Renal cortical epithelial cell (primary cell): ENCODE measurements at regions not wholly inside any gene's neighbourhood (a gene's known extent, or its start where the extent isn't known, plus 50 kb on each side); places are given as distances from the start of the nearest gene placed in this dataset.
A peak's percentile ranks its signal among the peaks of the same experiment; 100 is the strongest.

Source experiments
- DNase-seq: peaks from one replicate; pipeline ENCODE4 v3.0.0-alpha.2; 2011; ENCODE audit warnings: low read depth

DNA sequence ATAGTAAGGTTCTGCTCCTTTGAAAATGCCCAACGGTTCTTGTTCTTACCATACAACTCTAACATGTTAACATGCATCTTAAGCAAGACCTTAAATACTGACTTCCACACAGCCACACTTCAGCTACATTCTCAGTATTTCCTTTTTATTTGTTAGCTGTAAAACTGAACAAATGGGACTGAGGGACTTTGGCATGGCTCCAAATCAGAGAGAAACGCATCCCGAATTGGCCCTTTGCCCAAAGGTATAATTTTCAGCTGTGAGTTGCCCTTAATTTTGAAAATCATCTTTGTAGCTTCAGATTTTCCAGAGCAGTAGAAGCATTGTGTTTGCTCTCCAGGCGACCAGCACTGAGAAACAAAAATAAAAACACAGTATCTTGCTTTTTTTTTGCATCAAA lies 56.4 kb downstream of the NEUROD6 start:
- DNase-seq = no peak

- DNase-seq = no peak
Measured at GRCh38 chr7:31271641-31272405, 68.7 kb downstream of the NEUROD6 start.

- DNase-seq = no peak
Measured at GRCh38 chr7:31267486-31267885, 73.0 kb downstream of the NEUROD6 start.

DNA sequence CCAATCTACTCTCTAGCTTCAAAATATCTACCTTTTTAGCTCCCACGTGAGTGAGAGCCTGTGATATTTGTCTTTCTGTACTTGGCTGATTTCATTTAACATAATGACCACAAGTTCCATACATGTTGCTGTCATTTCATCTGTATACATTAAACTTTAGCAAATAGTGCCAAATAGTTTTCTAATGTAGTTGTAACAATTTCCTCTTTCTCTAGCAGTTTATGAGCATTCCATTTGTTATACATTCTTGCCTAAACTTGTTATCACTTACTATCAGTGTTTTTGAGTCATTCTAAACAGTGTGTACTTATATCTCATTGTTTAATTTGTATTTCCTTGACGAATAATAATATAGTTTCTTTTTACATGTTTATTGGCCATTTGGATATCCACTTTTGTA lies 77.2 kb downstream of the NEUROD6 start:
- DNase-seq = no peak

DNA sequence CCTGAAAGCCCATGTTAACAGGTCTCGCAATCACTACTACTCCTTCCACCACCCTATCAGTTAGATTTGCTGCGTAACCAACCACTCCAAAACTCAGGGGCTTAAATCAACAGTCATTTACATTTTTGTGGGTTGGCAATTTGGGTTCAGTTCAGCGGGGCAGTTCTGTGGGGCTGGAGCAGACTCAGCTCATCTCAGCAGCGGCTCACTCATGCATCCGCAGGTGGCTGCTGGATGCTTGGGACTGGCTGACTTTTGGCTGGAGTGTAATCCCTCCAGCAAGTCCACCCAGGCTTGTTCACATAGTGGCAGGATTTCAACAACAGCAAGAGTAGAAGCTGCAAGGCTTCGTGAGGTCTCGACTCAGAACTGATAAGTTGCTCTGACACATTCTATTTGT lies 79.2 kb downstream of the NEUROD6 start:
- DNase-seq = no peak

DNA sequence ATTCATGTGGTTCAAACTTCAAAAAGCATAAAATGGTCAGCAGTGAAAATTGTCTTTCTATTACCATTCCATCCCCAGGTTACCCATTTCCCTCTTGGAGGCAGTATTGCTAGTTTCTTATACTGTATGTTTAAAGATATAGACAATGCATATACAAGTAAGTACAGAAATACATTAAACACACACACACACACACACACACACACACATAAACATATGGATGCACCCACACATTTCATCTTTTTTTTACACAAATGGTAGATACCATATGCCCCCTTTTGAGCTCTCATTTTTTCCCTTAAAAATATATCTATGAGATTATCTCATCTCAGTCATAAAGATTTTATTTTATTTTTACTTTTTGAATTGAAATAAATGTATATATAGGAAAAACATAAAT lies 79.7 kb downstream of the NEUROD6 start:
- DNase-seq = no peak

DNA sequence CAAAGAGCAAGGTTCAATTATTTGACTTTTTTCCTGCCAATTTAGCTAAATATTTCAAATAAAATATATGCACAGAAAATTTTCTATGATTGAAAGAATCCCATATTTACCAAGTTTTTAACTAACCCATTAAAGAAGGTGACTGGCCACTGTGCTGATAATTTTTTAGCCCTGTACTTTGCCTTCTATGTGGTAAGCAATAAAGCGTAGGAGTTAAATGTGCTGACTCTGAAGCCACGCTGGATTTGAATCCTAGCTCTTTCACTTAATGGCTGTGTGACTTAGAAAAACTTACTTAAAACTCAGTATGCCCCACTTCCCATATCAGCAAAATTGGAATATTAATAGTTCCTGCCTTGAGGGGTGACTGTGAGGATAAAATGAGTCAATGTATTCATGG lies 82.1 kb downstream of the NEUROD6 start:
- DNase-seq = no peak

GRCh38 chr7:31256506-31256905 lies 84.0 kb downstream of the NEUROD6 start:
- DNase-seq = no peak

- DNase-seq = no peak
Measured at GRCh38 chr7:31254926-31255325, 85.6 kb downstream of the NEUROD6 start.

DNA sequence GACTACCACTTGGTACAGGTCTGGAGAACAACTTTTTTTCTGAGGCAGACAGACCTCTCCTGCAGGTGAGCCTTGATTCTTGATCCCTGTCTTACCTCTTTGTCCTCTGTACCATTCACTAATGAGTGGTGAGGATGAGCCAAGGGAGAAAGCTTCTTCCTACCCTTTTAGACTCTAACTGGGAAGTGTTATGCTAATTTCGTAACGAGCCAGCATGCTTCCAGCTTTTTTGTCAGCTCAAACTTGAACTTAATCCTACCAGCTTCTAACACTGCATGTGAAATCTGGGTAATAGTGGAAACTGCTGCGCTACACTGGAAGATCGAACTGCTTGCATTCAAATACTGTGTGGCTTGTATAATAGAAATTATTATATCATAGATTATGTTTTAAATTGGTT lies 87.0 kb downstream of the NEUROD6 start:
- DNase-seq = no peak

DNA sequence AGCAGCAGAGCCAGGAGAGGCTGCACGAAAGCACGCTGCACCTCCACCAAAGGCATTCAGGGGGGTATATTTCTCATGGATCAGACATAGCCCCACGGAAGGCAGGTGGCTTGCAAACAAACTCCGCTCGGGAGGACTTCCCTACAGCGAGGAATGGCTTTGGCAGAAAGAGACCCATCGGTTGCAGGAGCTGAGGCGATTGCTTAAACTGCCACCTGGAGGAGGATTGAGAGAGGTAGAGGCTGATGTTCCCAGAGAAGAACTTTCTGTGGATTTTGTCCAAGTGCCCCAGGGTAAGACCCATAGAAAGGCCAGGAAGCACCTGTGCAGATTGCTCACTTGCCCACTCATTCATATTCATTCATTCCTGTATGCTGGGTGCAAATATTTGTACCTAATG lies 89.1 kb downstream of the NEUROD6 start:
- no peak for DNase-seq

GRCh38 chr7:31249671-31250070 lies 90.9 kb downstream of the NEUROD6 start:
- no peak for DNase-seq

GRCh38 chr7:31236868-31237267 lies 103.7 kb downstream of the NEUROD6 start:
- DNase-seq = no peak

DNA sequence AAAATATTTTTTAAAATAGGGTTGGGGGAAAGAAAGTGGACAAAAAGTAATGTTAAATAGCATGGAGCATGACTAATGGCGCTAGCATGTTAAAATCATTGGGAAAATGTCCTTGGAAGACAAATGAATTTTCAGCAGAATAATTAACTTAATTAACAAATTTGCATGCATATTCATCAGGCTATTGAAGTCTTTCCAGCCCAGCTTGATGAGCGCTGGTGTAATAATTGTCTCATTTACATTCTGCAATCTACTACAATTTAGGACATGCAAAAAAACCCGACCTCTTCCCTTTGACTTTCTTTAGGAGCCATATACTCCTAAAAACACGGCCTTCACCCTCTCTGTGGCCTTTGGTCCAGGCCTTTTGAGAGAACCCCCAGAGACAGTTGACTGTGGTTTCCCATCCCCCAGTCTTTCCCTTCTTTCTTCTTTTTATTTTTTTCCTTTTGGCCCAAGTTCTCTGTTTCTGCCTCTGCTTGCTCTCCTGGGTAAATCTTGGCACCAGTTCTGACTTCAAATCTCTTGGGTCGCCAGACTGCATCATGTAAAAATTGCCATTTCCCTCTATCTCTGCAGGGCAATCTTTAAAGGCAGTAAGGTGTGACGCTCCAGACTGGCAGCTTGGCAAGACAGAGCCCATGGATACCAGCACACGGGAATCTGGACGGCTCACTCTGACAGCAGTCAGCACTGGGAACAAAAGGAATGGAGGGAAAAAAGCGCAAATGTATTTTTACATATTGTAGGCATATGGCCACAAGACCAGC lies 105.5 kb downstream of the NEUROD6 start:
- no peak for DNase-seq

GRCh38 chr7:31228957-31229356 lies 111.6 kb downstream of the NEUROD6 start:
- no peak for DNase-seq

DNA sequence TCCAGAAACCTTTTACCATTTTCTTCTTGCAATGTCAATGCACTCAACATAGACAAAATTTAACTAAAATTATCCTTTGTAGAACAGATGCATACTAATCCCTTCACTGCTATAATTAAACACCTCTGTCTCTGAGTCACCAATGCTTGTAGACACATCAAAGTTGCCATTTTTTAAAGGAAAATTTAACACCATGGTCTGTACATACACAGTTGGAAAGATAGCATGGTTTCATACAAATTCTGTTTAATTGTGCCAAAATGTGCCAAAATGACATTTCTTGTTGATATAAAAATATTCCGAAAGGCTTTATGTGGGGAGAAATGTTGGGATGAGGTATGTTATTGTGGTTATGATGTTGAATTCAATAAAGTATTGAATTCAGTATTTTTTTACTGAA lies 125.8 kb downstream of the NEUROD6 start:
- no peak for DNase-seq

- DNase-seq = no peak
Measured at GRCh38 chr7:31211281-31211680, 129.2 kb downstream of the NEUROD6 start.

DNA sequence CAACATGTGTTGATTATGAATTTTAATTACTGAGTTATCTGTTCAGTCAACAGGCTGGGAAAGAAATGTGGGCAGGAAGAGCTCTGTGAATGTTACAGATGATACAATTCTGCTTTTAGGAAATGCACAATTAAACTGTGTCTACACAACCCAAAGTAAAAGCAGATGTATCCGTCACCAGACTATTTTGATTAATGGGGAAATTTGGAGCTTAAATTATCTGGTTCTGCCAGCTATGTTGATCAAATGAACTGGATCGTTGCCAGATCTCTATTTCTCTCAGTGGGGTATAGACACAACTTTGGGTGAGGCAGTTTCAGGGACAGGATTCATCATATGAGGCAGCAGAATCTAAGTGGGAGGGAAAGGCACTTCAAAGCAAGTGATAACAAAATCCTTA lies 136.5 kb downstream of the NEUROD6 start:
- DNase-seq = no peak

DNA sequence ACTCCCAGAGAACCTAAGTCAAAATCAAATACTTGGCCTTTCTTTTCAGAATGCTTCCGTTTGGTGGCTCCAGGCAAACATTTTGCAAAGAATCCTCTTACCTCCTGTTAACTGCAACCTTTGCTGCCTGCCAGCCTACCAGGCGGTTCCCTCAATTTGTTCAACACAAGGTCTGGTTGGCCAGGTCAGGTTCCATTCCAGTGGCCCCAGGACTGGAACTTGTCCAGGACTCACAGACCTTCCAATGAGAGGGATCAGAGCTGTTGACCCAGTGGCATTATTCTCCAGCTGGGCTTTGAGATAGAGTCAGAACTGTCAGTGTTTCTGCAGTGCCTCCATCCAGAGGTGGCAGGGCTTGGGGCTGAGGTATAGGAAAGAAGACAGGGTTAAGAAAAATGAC lies 137.0 kb downstream of the NEUROD6 start:
- DNase-seq = no peak

GRCh38 chr7:31202801-31203200 lies 137.7 kb downstream of the NEUROD6 start:
- DNase-seq = no peak

DNA sequence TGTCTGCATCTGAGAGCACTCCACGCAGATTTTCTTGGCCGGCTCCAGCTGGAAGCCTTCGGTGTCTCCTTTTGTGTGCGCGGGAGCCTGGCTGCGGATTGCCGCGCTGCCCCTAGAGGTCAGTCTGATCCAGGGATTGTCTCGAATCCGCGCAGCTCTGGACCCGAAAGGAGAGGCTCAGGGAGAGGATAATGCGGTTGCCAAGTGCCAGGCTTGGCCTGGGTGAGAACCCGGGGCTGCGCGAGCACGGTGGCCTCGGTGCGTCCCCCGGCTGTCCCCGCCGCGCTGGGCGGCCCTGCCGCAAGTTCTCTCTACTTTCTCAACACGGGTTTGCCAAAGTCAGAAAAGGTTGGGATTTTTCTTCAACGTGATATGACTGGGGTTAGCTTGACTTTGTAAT lies 140.9 kb downstream of the ADCYAP1R1 start:
- peak; percentile 11 for DNase-seq

DNA sequence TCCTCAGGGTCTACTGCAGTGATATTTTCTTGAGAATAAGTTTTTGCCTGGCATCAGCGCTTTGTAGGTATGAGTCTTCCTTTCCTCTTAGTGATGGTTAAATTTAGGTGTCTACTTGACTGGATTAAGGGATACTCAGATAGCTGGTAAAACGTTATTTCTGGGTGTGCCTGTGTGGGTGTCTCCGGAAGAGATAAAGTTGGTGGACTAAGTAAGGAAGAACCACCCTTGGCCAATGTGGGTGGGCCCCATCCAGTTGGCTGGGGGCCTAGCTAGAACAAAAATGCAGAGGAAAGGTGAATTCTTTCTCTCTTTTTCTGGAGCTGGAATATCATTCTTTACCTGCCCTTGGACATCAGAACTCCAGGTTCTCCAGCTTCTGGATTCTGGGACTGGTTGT lies 138.8 kb downstream of the ADCYAP1R1 start:
- DNase-seq = no peak

DNA sequence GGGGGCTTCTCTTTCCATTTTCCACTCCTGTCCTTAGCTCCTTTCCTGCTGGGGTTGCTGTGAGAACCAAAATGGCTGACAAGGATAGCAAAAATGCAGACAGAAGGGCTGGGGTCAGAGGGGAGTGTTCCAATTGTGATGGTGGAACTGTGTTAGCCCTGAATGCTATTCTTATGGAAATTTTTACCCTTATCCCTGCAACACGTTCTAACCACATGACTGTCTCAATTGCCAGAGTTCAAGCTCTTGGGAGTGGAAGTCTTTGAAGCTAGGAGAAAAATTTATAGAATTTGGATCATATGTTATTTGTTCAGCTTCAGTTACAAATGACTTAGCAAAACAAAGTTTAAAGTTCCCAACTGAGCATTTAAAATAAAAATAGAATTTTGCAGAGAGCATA lies 134.1 kb downstream of the ADCYAP1R1 start:
- DNase-seq = no peak

GRCh38 chr7:31175672-31176071 lies 123.6 kb downstream of the ADCYAP1R1 start:
- no peak for DNase-seq
